Hypothalamus (tissue), 51 donors: ENCODE measurements at regions not wholly inside any gene's neighbourhood (a gene's known extent, or its start where the extent isn't known, plus 50 kb on each side); places are given as distances from the start of the nearest gene placed in this dataset.

ENCODE experiments used
- DNase-seq, 51 donors: peaks; one replicate each; lab custom pipeline; 2025; lab: John Stamatoyannopoulos, UW

GRCh38 chr2:88296247-88296646 is 126.1 kb downstream of the THNSL2 start:
- DNase-seq: no peak

GRCh38 chr2:88283886-88284592 is 113.9 kb downstream of the THNSL2 start:
- no peak for DNase-seq

GRCh38 chr2:88281302-88282217 is 111.4 kb downstream of the THNSL2 start:
- peak in 8 of 51 donors; percentile 0 to 44 (median 6) for DNase-seq

DNA sequence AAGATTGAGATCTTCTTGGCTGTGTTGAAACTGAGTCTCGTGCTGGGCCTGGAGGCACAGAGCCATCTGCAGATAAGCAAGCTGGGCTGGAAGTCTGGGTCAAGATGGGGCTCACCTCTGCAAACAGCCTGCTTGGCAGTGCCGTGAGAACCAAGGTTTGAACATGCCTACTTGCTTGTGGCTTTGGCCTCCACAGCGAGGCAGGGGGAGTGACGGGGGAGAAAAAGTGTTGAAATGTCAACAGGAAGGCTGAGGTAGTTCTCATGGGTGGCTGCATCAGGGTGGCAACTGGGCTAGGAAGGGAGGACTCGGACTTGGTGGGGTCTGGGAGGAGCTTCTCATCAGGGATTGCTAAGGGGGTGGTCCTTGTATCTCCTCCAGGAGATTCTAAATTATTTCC is 99.7 kb downstream of the THNSL2 start:
- no peak for DNase-seq

DNA sequence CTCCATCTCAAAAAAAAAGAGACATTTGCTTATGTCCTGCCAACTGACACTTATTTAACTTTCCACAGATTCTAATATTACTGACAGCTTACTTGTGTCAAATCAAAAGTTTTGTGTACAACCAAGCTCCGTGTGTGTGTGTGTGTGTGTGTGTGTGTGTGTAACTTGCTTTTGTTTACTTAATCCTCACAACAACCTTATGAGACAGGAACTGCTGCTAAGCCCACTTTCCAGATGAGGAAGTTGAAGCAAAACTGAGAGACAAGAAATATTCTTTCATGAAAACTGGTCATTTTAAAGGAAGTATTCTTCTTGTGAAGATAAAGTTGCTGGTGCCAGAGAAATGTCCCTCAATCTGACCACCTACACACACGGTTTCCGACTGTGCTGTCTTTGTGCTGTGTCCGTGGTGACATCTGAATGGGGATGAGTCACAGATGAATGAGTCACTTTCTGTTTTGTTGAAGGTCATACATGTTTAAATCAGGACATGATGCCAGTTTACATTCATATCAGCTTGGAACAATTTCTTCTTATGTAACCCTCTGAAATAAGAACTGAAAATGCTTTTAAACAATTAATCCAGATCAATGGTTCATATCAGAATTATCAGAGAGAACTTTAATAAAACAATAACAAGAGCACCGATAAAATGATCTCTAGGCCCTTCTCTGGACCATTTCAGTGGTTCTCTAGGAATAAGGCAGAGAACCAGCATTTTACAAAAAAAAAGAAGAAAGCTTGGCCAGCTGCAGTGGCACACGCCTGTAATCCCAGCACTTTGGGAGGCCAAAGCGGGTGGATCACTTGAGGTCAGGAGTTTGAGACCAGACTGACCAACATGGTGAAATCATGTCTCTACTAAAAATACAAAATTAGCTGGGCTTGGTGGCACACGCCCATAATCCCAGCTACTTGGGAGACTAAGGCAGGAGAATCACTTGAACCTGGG is 95.5 kb downstream of the THNSL2 start:
- peak in 2 of 51 donors; percentile 3 to 7 for DNase-seq

GRCh38 chr2:88263861-88264260 is 93.7 kb downstream of the THNSL2 start:
- DNase-seq: no peak

DNA sequence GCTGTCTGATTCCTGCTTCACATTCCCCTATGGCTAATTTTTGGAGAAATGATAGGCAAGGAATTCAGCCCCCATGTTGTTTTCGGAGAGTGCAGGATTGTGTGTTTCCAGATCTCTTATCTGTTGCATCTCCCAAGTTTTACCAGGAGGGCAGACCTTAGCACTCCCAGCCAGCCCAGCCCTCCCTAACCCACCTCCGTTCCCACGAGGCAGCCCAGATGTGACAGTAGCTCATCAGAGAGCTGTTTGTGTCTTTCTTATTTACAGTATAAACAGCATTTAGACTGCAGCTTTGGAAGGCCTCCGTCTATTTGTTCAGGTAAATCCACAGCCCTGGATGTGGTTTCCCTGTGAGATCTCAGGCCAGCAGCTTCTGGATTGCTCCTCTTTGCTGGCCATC is 91.6 kb downstream of the THNSL2 start:
- no peak for DNase-seq

DNA sequence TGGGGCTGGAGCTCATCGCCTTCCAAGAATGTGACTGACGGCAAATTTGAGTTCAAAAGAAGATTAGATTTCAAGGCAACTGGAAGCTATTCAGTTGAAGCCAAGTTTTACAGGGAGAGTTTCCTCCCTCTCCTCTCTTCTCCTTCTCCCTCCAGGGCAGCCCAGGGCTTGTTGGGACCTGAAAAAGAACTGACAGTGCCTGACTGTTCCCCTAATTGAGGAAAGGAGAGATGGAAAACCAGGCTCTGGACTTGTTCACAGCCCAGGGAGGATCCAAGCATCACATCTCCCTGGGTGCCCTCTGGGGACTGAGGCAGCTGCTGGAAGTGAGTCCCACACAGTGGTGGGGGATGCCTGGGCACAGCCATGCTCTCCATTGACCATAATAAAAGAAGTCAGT is 88.1 kb downstream of the THNSL2 start:
- no peak for DNase-seq

GRCh38 chr2:88254437-88255091 is 84.4 kb downstream of the THNSL2 start:
- DNase-seq: no peak

DNA sequence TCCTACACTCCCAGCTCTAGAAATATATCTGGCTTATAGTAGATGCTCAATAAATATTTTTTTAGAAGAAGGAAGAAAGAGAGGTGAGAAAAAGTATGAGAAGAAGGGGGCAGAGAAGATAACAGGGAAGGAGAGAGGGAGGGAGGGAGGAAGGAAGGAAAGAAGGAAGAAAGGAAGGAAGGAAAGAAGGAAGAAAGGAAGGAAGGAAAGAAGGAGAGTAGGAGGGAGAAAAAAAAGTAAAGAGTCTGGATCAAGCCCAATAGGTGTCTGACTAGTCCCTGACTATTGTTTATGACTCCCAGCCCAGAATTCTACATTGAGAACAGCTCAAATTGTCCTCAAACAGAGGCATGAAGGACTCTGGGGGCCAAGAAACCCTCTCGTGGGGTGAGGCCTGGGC is 83.9 kb downstream of the THNSL2 start:
- DNase-seq: no peak

GRCh38 chr2:88253375-88253774 is 83.2 kb downstream of the THNSL2 start:
- no peak for DNase-seq

DNA sequence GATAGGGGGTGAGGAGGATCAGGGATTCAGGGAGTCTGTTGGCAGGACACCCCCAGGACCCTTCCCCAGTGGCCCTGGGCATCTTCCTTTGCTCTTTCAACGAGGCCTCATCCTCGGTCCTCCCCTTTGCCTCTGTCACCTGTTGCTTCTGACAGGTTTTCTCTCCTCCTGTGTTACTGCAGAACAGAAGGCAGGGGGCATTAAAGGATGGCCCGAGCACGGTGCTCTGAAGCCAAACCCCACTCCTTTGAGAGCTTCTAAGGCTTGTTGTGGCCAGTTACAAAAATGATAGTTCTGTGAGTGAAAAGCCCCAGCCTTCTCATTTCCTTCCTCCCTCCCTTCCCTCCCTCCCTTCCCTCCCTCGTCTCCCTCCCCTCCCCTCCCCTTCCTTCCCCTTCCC is 82.5 kb downstream of the THNSL2 start:
- DNase-seq: no peak

GRCh38 chr2:88252111-88252510 is 82.0 kb downstream of the THNSL2 start:
- DNase-seq: no peak

DNA sequence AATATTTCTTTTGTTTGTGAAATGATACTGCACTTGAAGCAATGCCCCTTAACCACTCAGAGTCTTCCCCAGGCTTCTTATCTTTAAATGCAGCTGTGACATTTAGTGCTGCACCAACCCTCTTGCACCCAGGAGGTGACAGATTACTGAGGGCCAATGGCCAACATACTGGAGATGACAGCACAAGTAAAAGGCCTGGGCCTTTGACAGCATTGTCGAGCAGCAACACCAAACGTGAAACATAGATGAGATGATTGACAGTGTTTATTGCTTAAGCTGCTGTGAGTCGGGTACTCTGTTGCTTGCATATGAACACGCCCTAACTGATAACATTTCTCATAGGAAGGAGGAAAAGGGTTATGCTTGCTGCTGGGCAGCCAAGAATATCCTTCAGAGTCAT is 80.3 kb downstream of the THNSL2 start:
- no peak for DNase-seq

DNA sequence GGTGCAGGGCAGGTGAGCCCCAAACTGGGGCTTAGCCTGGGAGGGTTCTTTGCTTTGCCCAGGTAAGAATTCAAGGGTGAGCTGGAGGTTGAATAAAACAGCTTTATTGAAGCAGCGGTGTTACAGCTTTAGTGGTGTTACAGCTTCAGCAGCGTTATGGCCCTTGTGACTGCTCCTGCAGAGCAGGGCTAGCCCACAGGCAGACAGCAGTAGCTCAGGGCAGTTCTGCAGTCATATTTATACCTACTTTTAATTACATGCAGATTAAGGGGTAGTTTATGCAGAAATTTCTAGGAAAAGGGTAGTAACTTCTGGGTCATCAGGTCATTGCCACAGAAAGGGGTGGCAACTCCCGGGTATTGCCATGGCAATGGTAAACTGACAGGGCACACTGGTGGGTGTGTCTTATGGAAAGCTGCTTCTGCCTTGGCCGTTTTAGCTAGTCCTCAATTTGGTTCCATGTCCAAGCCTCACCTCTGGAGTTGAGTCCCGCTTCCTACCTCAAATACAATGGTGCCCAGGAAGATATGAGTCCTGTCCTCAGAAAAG is 78.2 kb downstream of the THNSL2 start:
- DNase-seq: no peak

GRCh38 chr2:88247531-88247930 is 77.4 kb downstream of the THNSL2 start:
- DNase-seq: no peak

- no peak for DNase-seq
Measured at GRCh38 chr2:88245109-88245508, 75.0 kb downstream of the THNSL2 start.

DNA sequence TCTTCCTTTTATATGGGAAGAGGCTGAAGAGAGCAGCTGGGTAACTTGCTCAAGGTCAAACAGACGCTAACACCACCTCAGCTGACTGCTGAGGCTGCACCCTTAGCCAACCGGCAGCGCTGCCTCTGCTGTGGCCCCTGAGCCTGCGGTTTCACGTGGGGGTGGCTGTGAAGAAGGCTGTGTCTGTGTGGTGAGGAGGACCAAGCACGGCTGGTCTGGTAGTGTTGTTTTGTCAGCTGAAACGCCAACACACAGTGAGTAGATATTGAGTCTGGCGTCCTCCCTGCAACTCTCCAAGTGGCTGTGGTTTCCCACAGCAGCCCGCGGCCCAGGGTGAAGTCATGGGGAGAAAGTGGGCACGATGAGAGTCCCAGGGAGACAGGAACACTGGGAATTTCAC is 69.6 kb downstream of the THNSL2 start:
- peak in 1 of 51 donors; percentile 2 for DNase-seq

- DNase-seq: no peak
Measured at GRCh38 chr2:88236666-88237065, 66.5 kb downstream of the THNSL2 start.
